CD14-positive monocyte (primary cell): ENCODE measurements at regions not wholly inside any gene's neighbourhood (a gene's known extent, or its start where the extent isn't known, plus 50 kb on each side); places are given as distances from the start of the nearest gene placed in this dataset.

Source experiments
- DNase-seq, 3 donors: peaks; one replicate each; pipeline ENCODE4 v3.0.0-alpha.2; 2011 to 2022
- H2AFZ ChIP-seq: 2 replicates; pipeline ENCODE4 v1.6.0; 2012; ENCODE audit warnings: mild to moderate bottlenecking, low read depth, low read length, inconsistent platforms; ENCODE audit not compliant: insufficient read depth, poor library complexity, severe bottlenecking
- H3K27ac ChIP-seq, 2 donors: 1 replicate in 1 of 2; 2 replicates in 1 of 2; pipeline ENCODE4 v1.5.1; 2012 to 2013; ENCODE audit warnings: low read length in 2 of 2, control low read depth in 1 of 2, inconsistent platforms in 1 of 2, low read depth in 1 of 2, mild to moderate bottlenecking in 1 of 2
- H3K27me3 ChIP-seq, 2 donors: one replicate each; pipeline versions ENCODE4 v1.6.0 to v1.6.1; 2011 to 2013; ENCODE audit warnings: low read length in 2 of 2; ENCODE audit not compliant: control insufficient read depth in 2 of 2, insufficient read depth in 2 of 2
- H3K36me3 ChIP-seq, 2 donors: replicated peaks in 1 of 2; 1 replicate in 1 of 2; 2 replicates in 1 of 2; pipeline versions ENCODE4 v1.5.1 to v1.6.1; 2012 to 2013; ENCODE audit warnings: low read length in 2 of 2, control low read depth in 1 of 2, inconsistent platforms in 1 of 2, mild to moderate bottlenecking in 1 of 2; ENCODE audit not compliant: insufficient read depth in 2 of 2, control insufficient read depth in 1 of 2
- H3K4me1 ChIP-seq, 2 donors: 1 replicate in 1 of 2; 2 replicates in 1 of 2; pipeline versions ENCODE4 v1.5.1 to v1.6.1; 2012 to 2013; ENCODE audit warnings: low read length in 2 of 2, control low read depth in 1 of 2, inconsistent platforms in 1 of 2, mild to moderate bottlenecking in 1 of 2, moderate library complexity in 1 of 2; ENCODE audit not compliant: insufficient read depth in 2 of 2, control insufficient read depth in 1 of 2
- H3K4me2 ChIP-seq: replicated peaks from 2 replicates; pipeline ENCODE3; 2012; ENCODE audit warnings: low read length, moderate library complexity, mild to moderate bottlenecking; ENCODE audit not compliant: poor library complexity, severe bottlenecking; ENCODE audit errors: extremely low read depth
- H3K4me3 ChIP-seq, 3 experiments: fragments of 200-600 bp in 1 of 3; sonication (generic) in 1 of 3; replicated peaks in 1 of 3; 1 replicate in 2 of 3; 2 replicates in 1 of 3; pipeline ENCODE4 v1.5.1; 2011 to 2013; ENCODE audit warnings: low read length in 3 of 3, mild to moderate bottlenecking in 3 of 3, control low read depth in 2 of 3, low read depth in 2 of 3, inconsistent platforms in 1 of 3, moderate library complexity in 1 of 3
- H3K79me2 ChIP-seq: 2 replicates; pipeline ENCODE4 v1.6.0; 2012; ENCODE audit warnings: mild to moderate bottlenecking, control low read depth, inconsistent platforms, low read length, moderate library complexity; ENCODE audit not compliant: insufficient read depth
- H3K9ac ChIP-seq: 2 replicates; pipeline ENCODE4 v1.6.0; 2017; ENCODE audit warnings: low read length, mild to moderate bottlenecking; ENCODE audit not compliant: insufficient read depth, poor library complexity, severe bottlenecking
- H3K9me3 ChIP-seq, 2 donors: replicated peaks in 1 of 2; 1 replicate in 1 of 2; 2 replicates in 1 of 2; pipeline versions ENCODE4 v1.5.1 to v1.6.1; 2012 to 2013; ENCODE audit warnings: low read length in 2 of 2, control low read depth in 1 of 2; ENCODE audit not compliant: control insufficient read depth in 1 of 2, insufficient read depth in 1 of 2
- H4K20me1 ChIP-seq: 2 replicates; pipeline ENCODE4 v1.6.0; 2012; ENCODE audit warnings: mild to moderate bottlenecking, low read length, control low read depth, moderate library complexity; ENCODE audit not compliant: insufficient read depth
- H3K27ac Mint-ChIP-seq, 7 donors: one replicate each; pipeline ENCODE4 v1.8.0; 2020; ENCODE audit warnings: mild to moderate bottlenecking in 7 of 7, mixed read lengths in 7 of 7, moderate library complexity in 6 of 7, inconsistent platforms in 2 of 7
- H3K27me3 Mint-ChIP-seq, 3 donors: one replicate each; pipeline ENCODE4 v1.8.0; 2021 to 2022; ENCODE audit warnings: low read depth in 3 of 3, mild to moderate bottlenecking in 3 of 3, mixed read lengths in 3 of 3, moderate library complexity in 3 of 3, inconsistent platforms in 1 of 3
- H3K36me3 Mint-ChIP-seq, 2 donors: one replicate each; pipeline ENCODE4 v1.8.0; 2020; ENCODE audit warnings: mixed read lengths in 2 of 2, inconsistent platforms in 1 of 2, mild to moderate bottlenecking in 1 of 2
- H3K4me1 Mint-ChIP-seq: one replicate; pipeline ENCODE4 v1.8.0; 2020; ENCODE audit warnings: mild to moderate bottlenecking, mixed read lengths
- H3K4me3 Mint-ChIP-seq, 2 donors: one replicate each; pipeline ENCODE4 v1.8.0; 2020; ENCODE audit warnings: mild to moderate bottlenecking in 2 of 2, mixed read lengths in 2 of 2, moderate library complexity in 1 of 2
- H3K9me3 Mint-ChIP-seq, 7 donors: one replicate each; pipeline ENCODE4 v1.8.0; 2020 to 2022; ENCODE audit warnings: mixed read lengths in 7 of 7, mild to moderate bottlenecking in 6 of 7, moderate library complexity in 6 of 7, inconsistent platforms in 2 of 7
- WGBS: methylation state at CpG from one replicate; pipeline ENCODE4 v1.1.5; 2013; ENCODE audit warnings: missing lambda C conversion rate; ENCODE audit not compliant: insufficient coverage; 5-methylcytosine and 5-hydroxymethylcytosine counted together
- intact Hi-C, 2 donors: fragments of 100-400 bp; cut with micrococcal nuclease; formaldehyde crosslinking; loops; one replicate each; pipeline versions ENCODE4 v1.15.0 to v1.15.1; 2023
- TF ChIP-seq, protein P1 (sequence below): fragments of 200-600 bp; IDR thresholded peaks from one replicate; pipeline ENCODE4 v1.8.0; 2022; ENCODE audit warnings: antibody characterized with exemption, mild to moderate bottlenecking

DNA sequence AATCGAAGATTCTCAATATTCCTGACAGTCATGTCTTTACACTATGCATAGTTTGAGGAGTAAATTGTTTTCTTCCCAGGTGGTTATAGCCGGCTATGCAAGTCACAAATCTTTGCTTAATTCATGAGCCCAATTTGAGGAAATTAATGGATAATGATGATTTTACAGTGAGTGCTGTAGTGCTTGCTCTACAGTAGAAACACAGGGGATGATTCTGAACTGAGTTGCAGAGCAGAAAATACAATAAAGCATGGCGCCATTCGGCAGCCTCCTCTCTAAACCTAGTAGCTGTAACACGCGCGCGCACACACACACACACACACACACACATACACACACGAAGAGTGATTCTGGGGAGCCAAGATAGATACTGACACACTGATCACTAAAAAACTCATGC lies 181.7 kb upstream of the DPH6 start:
- intact Hi-C loops: no loop called here
- 83% methylated on average over 6 of the region's 9 CpGs for WGBS

DNA sequence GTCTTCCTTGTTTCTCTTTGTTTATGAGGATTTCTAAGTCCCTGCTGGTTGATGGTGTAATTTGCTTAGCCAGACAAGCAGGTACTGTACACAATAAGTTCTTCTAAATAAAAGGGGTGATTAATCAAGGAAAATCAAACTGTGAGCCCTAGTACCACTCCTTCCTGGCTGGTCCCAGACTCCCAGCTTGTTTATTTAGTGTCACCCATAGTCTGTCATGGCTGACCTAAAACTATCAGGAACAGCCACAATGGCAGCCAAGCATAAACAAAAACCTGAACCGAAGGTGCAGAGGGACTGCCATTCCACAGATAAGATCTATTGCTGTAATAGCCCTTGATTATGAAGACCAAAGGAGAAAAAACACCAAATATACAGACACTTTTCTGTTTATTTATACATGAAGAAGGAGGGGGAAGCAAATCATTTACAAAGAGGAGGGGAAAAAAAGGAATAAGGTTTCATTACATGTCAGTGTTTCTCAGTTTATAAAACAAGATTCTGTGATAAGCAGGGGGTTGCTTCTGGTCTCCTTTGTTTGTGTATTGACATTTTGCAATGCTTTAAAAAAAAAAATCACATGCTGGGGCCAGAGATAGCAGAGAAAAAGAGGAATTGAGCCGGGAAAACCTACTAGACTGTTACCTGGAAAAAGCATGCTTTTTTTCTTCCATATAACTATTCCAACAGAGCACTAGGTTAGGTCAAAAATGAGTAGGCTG lies 182.4 kb upstream of the DPH6 start:
- peaks cover 0 to 9% (median 2%) of the 10 kb centered on the region in 7 donors for H3K9me3 Mint-ChIP-seq
- intact Hi-C loops: no loop called here
- TF ChIP-seq, protein P1, sequence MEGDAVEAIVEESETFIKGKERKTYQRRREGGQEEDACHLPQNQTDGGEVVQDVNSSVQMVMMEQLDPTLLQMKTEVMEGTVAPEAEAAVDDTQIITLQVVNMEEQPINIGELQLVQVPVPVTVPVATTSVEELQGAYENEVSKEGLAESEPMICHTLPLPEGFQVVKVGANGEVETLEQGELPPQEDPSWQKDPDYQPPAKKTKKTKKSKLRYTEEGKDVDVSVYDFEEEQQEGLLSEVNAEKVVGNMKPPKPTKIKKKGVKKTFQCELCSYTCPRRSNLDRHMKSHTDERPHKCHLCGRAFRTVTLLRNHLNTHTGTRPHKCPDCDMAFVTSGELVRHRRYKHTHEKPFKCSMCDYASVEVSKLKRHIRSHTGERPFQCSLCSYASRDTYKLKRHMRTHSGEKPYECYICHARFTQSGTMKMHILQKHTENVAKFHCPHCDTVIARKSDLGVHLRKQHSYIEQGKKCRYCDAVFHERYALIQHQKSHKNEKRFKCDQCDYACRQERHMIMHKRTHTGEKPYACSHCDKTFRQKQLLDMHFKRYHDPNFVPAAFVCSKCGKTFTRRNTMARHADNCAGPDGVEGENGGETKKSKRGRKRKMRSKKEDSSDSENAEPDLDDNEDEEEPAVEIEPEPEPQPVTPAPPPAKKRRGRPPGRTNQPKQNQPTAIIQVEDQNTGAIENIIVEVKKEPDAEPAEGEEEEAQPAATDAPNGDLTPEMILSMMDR: no peak
- H3K36me3 Mint-ChIP-seq: no peaks in the 10 kb centered on the region
- Histone ChIP-seq H3K27ac (no peak overlapping the region), H3K9ac (no peak overlapping the region), H3K9me3 (no peaks in the 10 kb centered on the region), H3K27me3 (no peaks in the 10 kb centered on the region), H3K36me3 (no peaks in the 10 kb centered on the region), H3K79me2 (no peaks in the 10 kb centered on the region), H2AFZ (no peak overlapping the region), H3K4me2 (no peak overlapping the region), H3K4me3 (no peak overlapping the region), H3K4me1 (no peaks in the 10 kb centered on the region), H4K20me1 (no peaks in the 10 kb centered on the region)
- DNase-seq: no peak
- H3K4me1 Mint-ChIP-seq: no peaks in the 10 kb centered on the region
- no peak overlapping the region for H3K4me3 Mint-ChIP-seq
- no peaks in the 10 kb centered on the region for H3K27me3 Mint-ChIP-seq
- no peak overlapping the region for H3K27ac Mint-ChIP-seq
- WGBS: no CpG with 5 or more reads among the region's 2 CpGs

More for the DNA sequence above, 181.7 kb upstream of the DPH6 start:
- Histone ChIP-seq H3K27me3 (no peaks in the 10 kb centered on the region), H3K4me2 (no peak overlapping the region), H4K20me1 (no peaks in the 10 kb centered on the region), H3K9ac (no peak overlapping the region), H3K9me3 (no peaks in the 10 kb centered on the region), H2AFZ (no peak overlapping the region), H3K36me3 (no peaks in the 10 kb centered on the region), H3K79me2 (no peaks in the 10 kb centered on the region), H3K4me3 (no peak overlapping the region), H3K4me1 (no peaks in the 10 kb centered on the region), H3K27ac (no peak overlapping the region)
- TF ChIP-seq, protein P1: no peak
- no peak overlapping the region for H3K4me3 Mint-ChIP-seq
- DNase-seq: no peak
- H3K36me3 Mint-ChIP-seq: no peaks in the 10 kb centered on the region
- H3K27ac Mint-ChIP-seq: no peak overlapping the region
- H3K9me3 Mint-ChIP-seq: peaks cover 0 to 9% (median 2%) of the 10 kb centered on the region in 7 donors
- H3K4me1 Mint-ChIP-seq: no peaks in the 10 kb centered on the region
- no peaks in the 10 kb centered on the region for H3K27me3 Mint-ChIP-seq
